H1 (cell line): ENCODE measurements at regions not wholly inside any gene's neighbourhood (a gene's known extent, or its start where the extent isn't known, plus 50 kb on each side); places are given as distances from the start of the nearest gene placed in this dataset.

Source experiments
- ATF3 ChIP-seq: IDR thresholded peaks from 2 replicates; pipeline ENCODE4 v1.6.1; 2011; ENCODE audit warnings: low read depth, mild to moderate bottlenecking, low read length; ENCODE audit not compliant: insufficient read depth
- CEBPB ChIP-seq: IDR thresholded peaks from 2 replicates; pipeline ENCODE4 v1.6.1; 2012; ENCODE audit warnings: low read depth, low read length
- CHD1 ChIP-seq: IDR thresholded peaks from 2 replicates; pipeline ENCODE4 v1.6.1; 2012; ENCODE audit warnings: low read depth, low read length, improper control_type of control experiment
- CHD7 ChIP-seq: fragments of 300-600 bp; sonication (generic); IDR thresholded peaks from 2 replicates; pipeline ENCODE4 v1.7.1; 2012; ENCODE audit warnings: low read length, moderate library complexity, mild to moderate bottlenecking, inconsistent platforms; ENCODE audit not compliant: insufficient replicate concordance
- GABPA ChIP-seq: IDR thresholded peaks from 2 replicates; pipeline ENCODE4 v1.6.1; 2011; ENCODE audit warnings: mild to moderate bottlenecking, low read length, moderate library complexity, borderline replicate concordance; ENCODE audit not compliant: insufficient read depth
- KDM5A ChIP-seq: fragments of 200-600 bp; IDR thresholded peaks from 2 replicates; pipeline ENCODE4 v1.7.1; 2012; ENCODE audit warnings: mild to moderate bottlenecking, low read length, inconsistent platforms, mixed read lengths
- RBBP5 ChIP-seq: IDR thresholded peaks from 2 replicates; pipeline ENCODE4 v1.7.1; 2012; ENCODE audit warnings: low read depth, mild to moderate bottlenecking, inconsistent platforms, low read length, moderate library complexity, borderline replicate concordance
- TAF7 ChIP-seq: optimal IDR thresholded peaks from 2 replicates; pipeline ENCODE3; 2011; ENCODE audit warnings: low read depth, mild to moderate bottlenecking, inconsistent platforms, low read length, moderate library complexity, borderline replicate concordance

GRCh38 chr3:194208709-194209108, 72.8 kb downstream of the HES1 start (continued):
- TF ChIP-seq CHD7 (no peak), GABPA (no peak), CEBPB (no peak), CHD1 (no peak), ATF3 (no peak), TAF7 (no peak), KDM5A (no peak), RBBP5 (no peak)
